Right lobe of liver (tissue), 4 donors: ENCODE measurements at regions not wholly inside any gene's neighbourhood (a gene's known extent, or its start where the extent isn't known, plus 50 kb on each side); places are given as distances from the start of the nearest gene placed in this dataset.

ENCODE experiments used
- CTCF ChIP-seq, 4 donors: fragments of 200-600 bp in 3 of 4; fragments of 450-650 bp in 1 of 4; IDR thresholded peaks; one replicate each; pipeline versions ENCODE4 v1.5.1 to v1.8.0; 2016 to 2022; ENCODE audit warnings: antibody characterized with exemption in 4 of 4, mild to moderate bottlenecking in 2 of 4
- POLR2A ChIP-seq: fragments of 450-650 bp; IDR thresholded peaks from one replicate; pipeline ENCODE4 v1.6.1; 2017; ENCODE audit warnings: antibody characterized with exemption, mild to moderate bottlenecking
- donor health status: DM: no; HTN: no; CAD: no.
- donor health status: DM: no; HTN: no; CAD: no.
- donor health status: DM: no; HTN: yes; CAD: no.

GRCh38 chr5:145163876-145164275, 671.3 kb downstream of the PRELID2 start:
- TF ChIP-seq POLR2A, result no peak
- TF ChIP-seq CTCF (IDR thresholded peaks at IDR 0.05), result no peak
